HCEC 1CT (cell line): ENCODE measurements at regions not wholly inside any gene's neighbourhood (a gene's known extent, or its start where the extent isn't known, plus 50 kb on each side); places are given as distances from the start of the nearest gene placed in this dataset.

ENCODE experiments used
- DNase-seq: peaks from one replicate; pipeline ENCODE4 v3.0.0-alpha.2; 2017

DNA sequence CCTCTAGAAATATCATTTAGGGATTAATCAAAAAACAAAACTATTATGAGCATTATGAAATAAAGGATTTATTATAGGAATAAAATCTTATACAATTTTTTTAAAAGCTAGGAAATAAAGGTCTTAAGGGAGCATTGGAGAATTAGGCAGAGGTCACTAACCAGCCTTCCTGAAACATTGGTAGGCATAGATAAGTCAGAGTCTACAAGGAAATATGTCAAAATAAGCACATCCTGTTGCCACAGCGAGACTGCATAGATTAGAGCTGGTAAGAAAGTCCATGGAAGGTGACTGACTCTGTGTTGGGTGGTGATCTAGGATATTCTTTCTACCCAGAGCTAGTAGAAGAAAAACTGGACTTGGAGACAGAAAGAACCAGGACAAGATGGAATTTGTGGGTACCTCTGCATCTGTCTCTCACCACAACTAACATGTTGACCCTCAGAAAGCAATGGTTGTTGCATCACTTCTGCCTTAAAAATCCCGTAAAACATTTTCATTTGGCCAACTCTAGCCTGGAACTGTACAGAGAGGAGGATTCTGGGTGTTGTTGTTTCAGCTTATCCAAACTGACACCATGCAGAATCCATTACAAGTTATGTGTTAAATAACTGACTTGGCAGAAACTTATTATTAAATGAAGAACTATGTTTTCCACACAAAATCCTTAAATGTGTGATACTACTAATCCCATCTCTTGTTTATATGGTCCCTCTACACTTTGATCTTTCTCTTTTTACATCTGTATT lies 77.1 kb downstream of the FBXO5 start:
- DNase-seq, result no peak

- no peak for DNase-seq
Observed at GRCh38 chr6:152909241-152909640, 73.6 kb downstream of the FBXO5 start.

- no peak for DNase-seq
Observed at GRCh38 chr6:152916035-152916434, 66.8 kb downstream of the FBXO5 start.

- no peak for DNase-seq
Observed at GRCh38 chr6:152918991-152919390, 63.9 kb downstream of the FBXO5 start.

GRCh38 chr6:152920016-152920415 lies 62.8 kb downstream of the FBXO5 start:
- DNase-seq, result no peak
